GM19035 (cell line): ENCODE measurements at regions not wholly inside any gene's neighbourhood (a gene's known extent, or its start where the extent isn't known, plus 50 kb on each side); places are given as distances from the start of the nearest gene placed in this dataset.

ENCODE experiments used
- ATAC-seq: cut with Tn5 transposase; IDR thresholded peaks from one replicate; pipeline ENCODE4 v1.9.1; 2021; ENCODE audit not compliant: unreplicated experiment

DNA sequence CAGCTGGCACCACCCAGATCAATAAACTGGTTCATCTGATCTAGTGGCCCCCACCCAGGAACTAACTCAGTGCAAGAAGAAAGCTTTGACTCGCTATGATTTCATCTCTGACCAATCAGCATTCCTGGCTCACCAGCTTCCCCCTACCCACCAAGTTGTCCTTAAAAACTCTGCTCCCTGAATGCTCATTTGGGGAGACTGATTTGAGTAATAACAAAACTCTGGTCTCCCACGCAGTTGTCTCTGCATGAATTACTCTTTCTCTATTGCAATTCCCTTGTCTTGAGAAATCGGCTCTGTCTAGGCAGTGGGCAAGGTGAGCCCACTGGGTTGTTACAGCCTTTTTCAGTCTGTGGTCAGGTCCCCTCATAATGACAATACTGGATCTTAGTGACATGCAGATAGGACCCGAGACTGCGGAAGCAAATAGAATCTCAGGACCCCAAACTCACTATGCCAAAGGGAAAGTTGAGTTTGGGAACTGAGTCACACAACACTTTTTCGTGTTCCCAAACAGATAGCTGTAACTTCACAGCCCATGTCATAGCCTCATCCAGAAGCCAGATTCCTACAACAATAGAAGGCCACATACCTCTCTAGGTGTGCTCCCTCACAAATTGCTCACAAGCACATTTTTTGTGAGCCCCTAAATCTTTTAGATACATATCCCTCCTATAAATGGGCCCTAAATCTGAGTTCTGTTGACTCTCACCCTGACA is 175.2 kb upstream of the RAI14 start:
- no peak for ATAC-seq

DNA sequence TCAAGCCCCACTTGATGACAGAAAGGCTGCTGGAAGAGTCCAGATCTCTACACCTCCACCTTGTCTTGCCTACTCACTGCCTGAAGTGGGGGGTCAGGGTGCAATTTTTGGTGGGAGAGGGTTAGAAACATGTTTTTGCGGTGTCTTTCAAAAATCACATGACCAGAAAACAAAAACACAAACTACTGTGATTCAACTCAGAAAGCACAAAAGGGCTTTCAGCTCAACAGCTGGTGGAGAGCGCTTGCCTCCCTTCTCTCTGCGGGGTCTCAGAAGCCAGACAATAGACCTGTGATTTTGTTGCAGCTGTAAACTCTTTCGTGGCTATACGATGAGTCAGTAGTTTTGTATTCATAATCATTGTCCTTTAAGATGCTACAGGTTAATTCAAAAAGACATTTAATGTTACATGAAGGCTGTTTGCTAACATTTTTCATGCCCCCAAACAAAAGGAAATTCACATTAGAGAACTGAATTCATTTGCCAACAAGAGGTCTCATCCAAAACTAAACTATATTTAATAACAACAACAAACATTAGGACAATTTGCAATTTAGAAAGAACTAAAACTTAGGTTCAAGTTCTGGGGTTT is 172.6 kb upstream of the RAI14 start:
- ATAC-seq = no peak

DNA sequence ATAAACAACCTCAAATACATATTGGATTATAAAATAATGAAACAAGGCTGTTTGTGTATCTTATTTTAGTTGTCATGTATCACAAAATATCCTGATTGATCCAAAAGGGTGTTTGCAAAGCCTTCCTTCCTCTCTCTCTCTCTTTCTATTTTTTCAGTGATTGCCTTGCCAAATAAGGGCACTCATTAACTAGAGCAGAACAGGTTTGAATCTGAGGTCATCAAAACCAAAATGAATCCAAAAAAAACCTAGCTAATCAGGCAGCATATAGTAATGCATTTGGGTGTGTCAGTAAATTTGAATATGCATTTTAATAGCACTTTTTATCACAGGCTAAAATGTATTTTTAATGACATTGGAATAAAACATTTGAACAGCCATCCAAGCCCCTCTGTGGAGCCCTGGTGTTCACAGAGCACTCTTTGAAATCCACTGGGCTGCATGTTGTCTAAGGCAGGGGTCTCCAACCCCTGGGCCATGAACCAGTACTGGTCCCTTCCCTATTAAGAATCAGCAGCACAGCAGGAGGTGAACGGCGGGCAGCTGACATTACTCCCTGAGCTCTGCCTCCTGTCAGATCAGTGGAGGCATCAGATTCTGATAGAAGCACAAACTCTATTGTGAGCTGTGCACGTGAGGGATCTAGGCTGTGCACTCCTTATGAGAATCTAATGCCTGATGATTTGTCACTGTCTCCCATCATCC is 171.8 kb upstream of the RAI14 start:
- no peak for ATAC-seq

DNA sequence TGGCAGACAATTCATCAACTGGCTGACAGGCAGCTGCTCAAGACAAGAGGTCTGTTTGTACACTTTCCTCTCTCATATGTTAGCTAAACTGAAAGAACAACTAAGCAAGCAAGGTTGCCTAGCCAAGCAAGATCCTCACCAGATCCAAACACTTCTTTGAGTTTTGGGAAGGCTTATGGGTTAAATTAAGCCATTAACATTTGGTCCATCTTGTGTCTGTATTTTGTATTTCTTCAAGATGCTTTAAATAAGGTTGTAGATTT is 170.4 kb upstream of the RAI14 start:
- ATAC-seq = no peak

DNA sequence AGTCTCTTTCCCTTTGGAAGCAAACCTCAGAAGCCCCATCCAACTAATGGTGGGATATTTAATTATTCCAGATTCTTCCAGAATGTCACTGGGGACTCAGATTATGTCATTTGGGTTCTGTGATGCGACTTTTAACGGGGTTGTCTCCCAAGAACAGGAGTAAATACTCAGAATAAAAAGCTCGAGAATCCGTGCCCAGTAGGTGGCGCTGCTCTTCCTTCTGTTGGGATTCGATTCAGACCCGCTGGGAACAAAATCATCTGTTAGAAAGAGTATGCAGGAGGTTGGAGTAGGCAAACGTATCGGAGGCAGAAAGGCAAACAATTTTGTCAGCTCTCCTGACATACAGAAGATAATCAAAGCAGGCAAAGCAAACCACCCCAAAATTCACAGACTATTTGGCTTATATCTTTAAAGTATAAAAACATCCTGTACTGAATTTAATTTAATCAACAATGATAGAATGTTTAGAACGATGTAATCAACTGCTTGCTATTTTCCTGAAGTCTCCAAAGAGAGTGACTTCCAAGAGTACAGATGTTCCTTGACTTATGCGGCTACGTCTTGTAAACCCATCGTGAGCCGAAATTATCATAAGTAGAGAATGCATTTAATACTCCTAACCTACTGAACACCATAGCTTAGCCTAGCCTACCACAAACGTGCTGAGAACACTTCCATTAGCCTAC is 169.8 kb upstream of the RAI14 start:
- ATAC-seq = no peak

DNA sequence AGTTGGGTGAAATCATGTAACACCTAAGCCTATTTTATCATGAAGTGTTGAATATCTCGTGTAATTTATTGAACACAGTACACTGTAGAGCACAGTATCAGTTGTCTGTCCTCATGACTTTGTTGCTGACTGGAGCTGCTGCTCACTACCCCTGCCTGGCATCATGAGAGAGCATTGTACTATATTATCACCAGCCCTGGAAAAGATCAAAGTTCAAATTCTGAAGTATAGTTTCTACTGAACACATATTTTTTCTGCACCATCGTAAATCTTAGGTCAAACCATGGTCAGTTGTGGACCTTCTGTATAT is 169.3 kb upstream of the RAI14 start:
- no peak for ATAC-seq

DNA sequence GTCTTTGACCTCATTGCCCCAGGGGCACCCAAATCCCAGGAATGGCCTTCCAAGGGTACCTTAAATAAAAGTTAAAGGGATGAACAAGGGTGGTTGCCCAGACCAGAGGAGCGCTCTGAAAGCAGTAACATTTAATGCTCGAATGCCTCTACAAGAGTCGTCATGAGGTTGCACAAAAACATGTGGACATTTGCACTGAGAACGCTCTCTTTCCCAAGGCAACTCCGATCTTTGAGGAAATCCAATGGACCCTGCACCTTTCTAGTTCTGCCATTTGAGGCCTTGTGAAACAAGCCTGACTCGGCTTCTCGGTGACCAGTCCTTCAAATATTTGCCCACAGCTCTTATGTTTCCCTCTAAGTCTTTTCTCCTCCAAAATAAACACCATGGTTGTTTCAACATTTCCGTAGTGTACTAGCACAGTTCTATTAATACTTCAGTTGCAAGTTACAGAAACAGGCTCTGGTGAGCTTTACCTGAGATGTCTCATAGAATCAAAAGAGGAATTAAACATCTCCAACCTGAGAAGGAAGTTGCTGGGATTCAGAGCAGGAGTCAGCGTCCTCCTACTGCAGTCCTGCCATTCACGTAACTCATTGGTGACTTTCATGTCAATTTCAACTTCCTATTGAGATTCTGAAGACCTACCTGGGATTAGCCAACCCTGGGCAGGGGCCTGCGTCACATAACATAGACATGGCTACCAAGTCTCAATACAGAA is 168.8 kb upstream of the RAI14 start:
- ATAC-seq = no peak

DNA sequence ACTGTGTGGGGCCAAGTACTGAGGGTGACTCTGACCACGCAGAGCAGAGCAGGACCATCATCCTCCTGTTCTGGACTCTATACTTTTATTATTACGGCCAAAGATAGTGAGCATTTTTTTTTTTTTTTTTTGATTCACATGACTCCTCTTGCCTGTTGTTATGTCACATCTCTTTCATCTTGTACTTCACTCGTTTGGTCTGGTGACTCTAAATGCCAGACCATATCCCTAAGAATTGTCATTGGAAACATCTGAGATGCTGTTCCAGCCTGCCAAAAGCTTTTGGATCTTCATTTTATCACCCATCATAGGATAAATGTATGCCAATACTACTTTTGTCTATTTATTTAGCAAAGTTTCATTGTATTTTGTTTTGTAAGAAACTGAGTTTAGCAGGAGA is 168.2 kb upstream of the RAI14 start:
- no peak for ATAC-seq

DNA sequence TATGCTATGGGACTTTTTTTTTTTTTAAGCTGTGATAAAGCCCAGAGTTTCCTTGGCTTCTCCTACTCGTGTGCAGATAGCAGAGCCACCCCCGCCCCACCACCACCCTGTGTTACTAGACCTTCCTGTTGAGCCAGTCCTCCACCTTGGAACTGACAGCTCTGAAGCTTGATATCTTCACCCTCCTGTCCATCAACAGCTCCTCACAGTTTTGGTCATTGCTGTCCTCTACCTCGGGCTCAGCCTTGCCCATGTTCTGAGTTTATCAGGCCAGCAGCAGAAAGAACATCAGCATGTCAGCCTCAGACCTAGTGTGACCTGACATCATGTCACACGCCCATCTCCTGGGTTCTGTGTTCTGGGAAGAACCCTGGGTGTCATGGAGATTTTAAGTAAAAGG is 167.1 kb upstream of the RAI14 start:
- no peak for ATAC-seq

DNA sequence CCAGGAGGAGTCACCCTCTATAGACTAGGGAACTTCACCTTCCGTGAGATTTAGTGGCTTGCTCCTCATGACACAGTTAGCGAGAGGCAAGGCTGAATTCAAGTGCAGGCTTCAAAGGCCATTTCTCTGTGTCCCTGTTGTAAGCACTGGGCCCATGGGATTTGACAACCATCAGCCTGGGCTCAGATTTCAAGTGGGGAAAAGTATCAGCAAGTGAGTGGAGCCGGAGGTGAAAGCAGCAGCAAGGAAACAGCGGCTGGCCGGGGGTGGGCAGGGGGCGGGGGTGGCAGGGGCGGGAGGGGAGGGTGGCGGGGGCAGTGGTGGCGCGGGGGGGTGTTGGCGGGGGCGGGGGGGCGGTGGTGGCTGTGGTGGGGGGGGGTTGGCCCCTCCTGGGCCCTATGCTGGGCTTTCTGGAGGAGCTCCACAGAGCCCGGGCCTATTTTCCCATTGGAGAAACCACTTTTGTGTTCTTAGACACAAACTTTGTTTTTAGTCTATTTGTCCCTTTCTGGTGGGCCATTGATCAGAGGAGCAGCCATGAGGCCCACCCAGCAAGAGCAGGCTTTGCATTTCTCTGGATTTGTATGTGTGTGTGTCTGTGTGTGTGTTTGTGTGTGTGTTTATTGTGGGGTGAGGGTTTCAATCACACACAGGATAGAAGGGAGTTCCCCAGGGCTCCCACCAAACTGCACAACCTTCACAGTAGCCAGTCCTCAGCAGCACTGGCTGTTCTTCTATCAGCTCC is 165.4 kb upstream of the RAI14 start:
- no peak for ATAC-seq

DNA sequence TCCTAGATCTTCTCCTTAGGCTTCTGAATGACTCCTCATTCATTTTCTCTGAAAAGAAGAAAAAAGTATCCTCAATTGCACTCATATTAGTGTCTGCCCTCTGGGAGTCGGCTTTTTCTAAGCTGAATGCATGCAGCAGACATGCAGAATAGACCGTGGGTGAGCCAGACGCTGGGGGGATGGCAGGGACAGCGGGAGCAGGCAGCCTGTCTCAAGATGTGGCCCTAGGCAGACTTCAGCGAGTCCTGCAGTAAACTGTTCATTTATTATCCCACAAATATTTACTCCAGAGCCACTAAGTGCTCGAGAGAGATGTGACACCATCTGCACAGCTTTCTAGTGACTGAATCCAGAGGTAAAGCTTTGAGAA is 164.9 kb upstream of the RAI14 start:
- no peak for ATAC-seq

DNA sequence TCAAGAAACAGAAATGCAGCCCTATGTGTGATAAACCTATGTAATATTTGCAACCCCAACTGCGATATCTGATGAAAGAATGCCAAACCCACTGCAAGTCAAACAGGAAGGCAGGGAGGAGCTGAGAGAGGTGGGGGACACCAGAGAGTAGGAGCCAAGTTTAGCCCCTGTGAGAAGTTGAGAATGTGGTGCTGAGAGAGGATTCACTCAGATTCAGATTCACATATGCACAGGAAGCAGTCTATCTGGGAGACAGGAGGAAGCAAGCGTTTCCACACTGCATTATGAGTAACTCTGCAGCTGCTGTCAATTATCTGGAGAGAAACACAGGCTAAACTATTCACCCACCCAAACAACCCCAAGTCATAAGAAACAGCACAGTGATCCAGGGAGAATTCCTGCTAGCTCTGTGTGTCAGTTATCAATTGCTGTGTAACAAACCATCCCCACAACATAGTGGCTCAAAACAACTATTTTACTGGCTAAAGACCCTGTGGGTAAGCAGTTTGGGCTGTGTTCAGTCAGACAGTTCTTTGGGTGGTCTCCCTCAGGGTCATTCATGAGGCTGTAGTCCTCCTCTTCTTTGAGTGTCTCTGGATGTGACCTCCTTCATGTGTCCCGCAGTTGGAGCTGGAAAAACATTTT is 161.9 kb upstream of the RAI14 start:
- no peak for ATAC-seq

DNA sequence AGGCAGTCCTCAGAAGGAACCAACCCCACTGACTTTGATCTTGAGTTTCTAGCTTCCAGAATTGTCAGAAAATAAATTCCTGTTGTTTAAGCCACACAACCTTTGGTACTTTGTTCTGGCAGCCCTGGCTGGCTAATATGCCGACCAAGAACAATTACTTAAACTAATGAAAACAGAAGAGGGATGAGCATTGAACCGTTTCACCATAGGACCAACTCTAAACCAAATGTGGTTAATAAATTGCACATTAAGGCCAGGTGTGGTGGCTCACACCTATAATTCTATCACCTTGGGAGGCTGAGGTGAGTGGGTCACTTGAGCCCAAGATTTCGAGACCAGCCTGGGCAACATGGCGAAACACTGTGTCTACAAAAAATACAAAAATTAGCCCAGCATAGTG is 160.9 kb upstream of the RAI14 start:
- no peak for ATAC-seq

DNA sequence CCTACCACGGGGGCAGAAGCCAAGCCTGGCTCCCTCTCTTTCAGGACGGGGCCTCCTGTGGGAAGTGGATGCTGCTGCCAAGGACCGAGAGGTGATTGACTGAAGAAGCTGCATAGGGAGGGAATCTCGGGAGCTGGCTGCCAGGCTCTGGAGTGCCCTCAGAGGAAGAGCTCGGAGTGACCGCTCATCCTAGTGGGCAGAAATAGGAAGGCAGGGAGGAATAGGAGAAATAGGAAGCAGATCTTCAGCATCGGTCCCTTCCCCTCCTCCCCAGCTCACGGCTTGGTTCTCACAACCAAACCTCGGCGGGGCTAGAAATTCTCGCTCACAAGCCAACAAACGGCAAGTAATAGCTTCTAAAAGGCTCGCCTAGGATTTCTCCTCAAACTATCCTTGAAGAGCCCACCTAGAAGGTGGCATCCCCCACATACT is 159.9 kb upstream of the RAI14 start:
- ATAC-seq = no peak

DNA sequence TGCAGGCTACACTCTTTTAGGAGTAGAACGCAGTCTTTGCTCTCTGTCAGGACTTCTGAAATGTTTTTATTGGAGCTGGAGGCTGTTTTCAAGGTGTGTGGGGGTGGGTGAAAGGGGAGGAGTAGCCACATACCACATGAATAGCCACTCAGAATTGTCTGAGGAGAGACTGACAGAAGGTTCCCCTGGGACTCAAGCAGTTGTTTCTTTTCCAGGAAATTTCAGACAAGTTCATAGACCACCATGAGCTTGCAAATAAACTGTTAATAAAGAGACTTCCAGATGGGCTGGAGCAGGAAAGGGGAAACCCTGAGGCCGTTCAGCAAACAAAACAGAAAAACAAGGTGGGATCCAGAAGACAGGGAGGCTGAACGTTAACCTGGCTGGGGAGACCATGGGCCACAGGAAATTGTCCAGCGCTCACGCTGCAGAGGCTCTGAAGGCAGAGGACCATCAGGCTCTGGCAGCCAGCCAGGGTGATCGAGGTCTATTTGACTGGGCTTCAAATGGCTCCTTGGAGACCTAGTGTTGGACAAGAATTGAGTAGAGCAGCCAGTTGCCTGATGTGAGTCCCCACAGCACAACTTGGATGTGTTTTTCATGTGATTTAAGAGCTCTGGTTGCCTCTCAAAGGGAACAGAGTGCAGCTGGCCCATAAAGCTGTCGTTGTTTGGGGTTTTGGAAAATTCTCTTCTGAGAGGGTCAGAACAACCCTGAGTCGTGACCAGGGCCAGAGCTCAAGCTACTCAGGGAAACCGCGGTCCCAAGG is 159.2 kb upstream of the RAI14 start:
- no peak for ATAC-seq

DNA sequence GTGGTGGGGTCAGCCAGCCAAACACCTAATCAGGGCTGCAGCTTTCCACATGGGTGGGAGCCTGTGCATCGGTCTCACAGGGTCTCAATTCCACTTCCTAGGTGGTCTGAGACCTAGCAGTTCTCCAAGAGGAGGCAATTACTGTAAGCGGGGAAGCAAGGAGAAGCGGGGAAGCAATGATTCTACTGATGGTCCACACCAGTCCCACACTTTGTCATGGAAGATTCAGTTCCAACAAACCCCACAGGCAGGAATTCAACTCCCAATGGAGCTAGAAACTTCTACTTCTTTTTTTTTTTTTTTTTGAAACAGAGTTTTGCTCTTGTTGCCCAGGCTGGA is 158.7 kb upstream of the RAI14 start:
- no peak for ATAC-seq

DNA sequence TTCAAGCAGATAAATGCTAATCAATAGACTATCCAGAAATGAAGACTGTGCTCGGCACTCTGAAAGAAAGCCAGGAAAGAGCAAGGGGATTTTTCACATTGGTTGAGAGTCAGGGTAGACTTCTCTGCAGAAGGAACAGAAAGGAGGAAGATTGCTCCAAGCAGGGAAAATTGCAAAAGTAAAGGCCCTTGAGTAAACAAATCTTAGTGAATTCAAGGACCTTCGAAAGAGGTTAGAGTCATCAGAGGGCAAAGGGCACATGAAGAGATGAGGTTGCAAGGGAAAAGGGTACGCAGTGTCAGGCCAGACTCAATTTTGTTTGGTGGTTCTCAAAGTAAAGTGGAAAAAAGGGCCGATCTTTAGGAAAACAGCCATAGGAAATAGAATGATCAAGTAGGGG is 157.6 kb upstream of the RAI14 start:
- ATAC-seq = no peak

DNA sequence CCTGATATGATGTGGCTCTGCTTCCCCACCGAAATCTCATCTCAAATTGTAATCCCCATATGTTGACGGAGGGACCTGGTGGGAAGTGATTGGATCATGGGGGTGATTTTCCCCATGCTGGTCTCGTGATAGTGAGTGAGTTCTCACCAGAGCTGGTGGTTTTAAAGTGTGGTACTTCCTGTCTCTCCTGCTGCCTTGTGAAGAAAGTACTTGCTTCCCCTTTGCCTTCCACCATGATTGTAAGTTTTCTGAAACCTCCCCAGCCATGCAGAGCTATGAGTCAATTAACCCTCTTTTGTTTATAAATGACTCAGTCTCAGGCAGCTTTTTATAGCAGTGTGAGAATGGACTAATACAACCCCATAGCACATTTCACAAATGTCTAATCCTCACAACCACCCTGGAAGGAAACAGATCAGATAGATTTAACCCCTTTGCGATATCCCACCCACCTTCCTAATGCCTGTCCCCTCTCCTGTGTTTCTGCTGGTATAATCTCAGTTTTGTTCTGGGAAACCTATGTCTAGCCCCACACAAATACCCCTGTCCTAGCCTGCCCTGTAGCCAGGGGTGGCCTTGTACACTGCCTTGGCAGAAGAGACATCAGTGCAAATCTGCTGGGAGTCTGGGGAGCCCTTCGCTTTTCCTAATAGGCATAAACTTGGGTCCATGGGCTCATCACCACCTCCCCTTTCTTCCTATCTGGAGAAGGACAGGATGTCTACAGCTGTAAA is 157.0 kb upstream of the RAI14 start:
- peak; percentile 94 for ATAC-seq

DNA sequence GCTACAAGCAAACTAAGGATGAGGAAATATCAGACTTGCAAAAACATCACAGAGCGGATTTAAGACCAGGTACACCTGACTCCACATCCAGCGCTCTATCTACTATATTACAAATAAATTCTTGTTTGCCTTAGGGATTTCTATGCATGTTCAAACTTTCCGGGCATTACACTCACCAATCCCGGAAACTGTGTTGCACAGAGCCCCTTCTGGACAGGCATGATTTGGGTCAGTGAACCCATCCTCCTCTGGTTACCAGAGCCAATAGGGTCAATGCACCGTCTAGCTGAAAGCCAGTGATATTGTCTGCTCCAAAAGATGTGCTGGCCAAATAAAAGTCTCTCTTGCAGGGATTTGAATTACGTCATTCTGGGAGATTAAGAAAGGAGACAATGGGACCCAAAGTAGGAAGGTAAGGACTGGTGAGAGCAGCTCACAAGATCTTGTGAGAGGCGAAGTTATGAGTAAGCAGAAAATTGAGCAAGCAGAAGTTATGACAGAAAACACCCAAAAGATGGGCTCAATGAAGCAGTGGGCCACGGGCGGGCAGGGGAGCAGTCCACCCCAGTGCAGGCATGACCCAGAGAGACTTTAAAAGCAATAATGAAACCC is 155.8 kb upstream of the RAI14 start:
- no peak for ATAC-seq
